Natural killer cell (primary cell): ENCODE measurements at regions not wholly inside any gene's neighbourhood (a gene's known extent, or its start where the extent isn't known, plus 50 kb on each side); places are given as distances from the start of the nearest gene placed in this dataset.

Experiments
- ATAC-seq, 3 donors: fragments of 150-1000 bp in 2 of 3; fragments of 200-7000 bp in 1 of 3; cut with Tn5 transposase; 1 replicate in 1 of 3; 2 replicates in 2 of 3; pipeline ENCODE4 v1.10.0; 2021; ENCODE audit warnings: mild to moderate bottlenecking in 2 of 3, moderate library complexity in 2 of 3
- DNase-seq, 2 donors: peaks; one replicate each; pipeline versions ENCODE4 v3.0.0 to v3.0.0-alpha.2; 2013 to 2021; ENCODE audit warnings: mixed read lengths in 1 of 2
- H3K27ac ChIP-seq: one replicate; pipeline ENCODE4 v1.5.1; 2013; ENCODE audit warnings: mild to moderate bottlenecking, low read length
- H3K27me3 ChIP-seq: one replicate; pipeline ENCODE4 v1.6.1; 2013; ENCODE audit warnings: low read length; ENCODE audit not compliant: control insufficient read depth, insufficient read depth
- H3K36me3 ChIP-seq: one replicate; pipeline ENCODE4 v1.6.1; 2013; ENCODE audit warnings: low read length; ENCODE audit not compliant: control insufficient read depth, insufficient read depth
- H3K4me1 ChIP-seq: one replicate; pipeline ENCODE4 v1.6.1; 2013; ENCODE audit warnings: low read length; ENCODE audit not compliant: control insufficient read depth, insufficient read depth
- H3K4me3 ChIP-seq: one replicate; pipeline ENCODE4 v1.5.1; 2013; ENCODE audit warnings: low read length
- H3K9me3 ChIP-seq: one replicate; pipeline ENCODE4 v1.6.1; 2013; ENCODE audit warnings: low read length; ENCODE audit not compliant: control insufficient read depth, insufficient read depth
- H3K27ac Mint-ChIP-seq, 2 donors: one replicate each; pipeline ENCODE4 v1.8.0; 2022; ENCODE audit warnings: mild to moderate bottlenecking in 2 of 2, mixed read lengths in 2 of 2, moderate library complexity in 1 of 2
- H3K27me3 Mint-ChIP-seq, 2 donors: one replicate each; pipeline ENCODE4 v1.8.0; 2022; ENCODE audit warnings: low read depth in 2 of 2, mixed read lengths in 2 of 2
- H3K36me3 Mint-ChIP-seq: one replicate; pipeline ENCODE4 v1.8.0; 2022; ENCODE audit warnings: mixed read lengths
- H3K4me1 Mint-ChIP-seq, 2 donors: one replicate each; pipeline ENCODE4 v1.8.0; 2022; ENCODE audit warnings: mixed read lengths in 2 of 2
- H3K4me3 Mint-ChIP-seq: one replicate; pipeline ENCODE4 v1.8.0; 2022; ENCODE audit warnings: mild to moderate bottlenecking, moderate library complexity, mixed read lengths
- H3K9me3 Mint-ChIP-seq, 2 donors: one replicate each; pipeline ENCODE4 v1.8.0; 2022; ENCODE audit warnings: mixed read lengths in 2 of 2
- WGBS: methylation state at CpG from one replicate; pipeline ENCODE4 v1.1.7; 2013; ENCODE audit warnings: missing lambda C conversion rate; ENCODE audit not compliant: insufficient coverage; 5-methylcytosine and 5-hydroxymethylcytosine counted together
- intact Hi-C: fragments of 100-400 bp; cut with micrococcal nuclease; formaldehyde crosslinking; loops from one replicate; pipeline ENCODE4 v1.14.2; 2022
- TF ChIP-seq, protein P1 (sequence below): fragments of 200-600 bp; IDR thresholded peaks from one replicate; pipeline ENCODE4 v1.8.0; 2022; ENCODE audit warnings: antibody characterized with exemption

DNA sequence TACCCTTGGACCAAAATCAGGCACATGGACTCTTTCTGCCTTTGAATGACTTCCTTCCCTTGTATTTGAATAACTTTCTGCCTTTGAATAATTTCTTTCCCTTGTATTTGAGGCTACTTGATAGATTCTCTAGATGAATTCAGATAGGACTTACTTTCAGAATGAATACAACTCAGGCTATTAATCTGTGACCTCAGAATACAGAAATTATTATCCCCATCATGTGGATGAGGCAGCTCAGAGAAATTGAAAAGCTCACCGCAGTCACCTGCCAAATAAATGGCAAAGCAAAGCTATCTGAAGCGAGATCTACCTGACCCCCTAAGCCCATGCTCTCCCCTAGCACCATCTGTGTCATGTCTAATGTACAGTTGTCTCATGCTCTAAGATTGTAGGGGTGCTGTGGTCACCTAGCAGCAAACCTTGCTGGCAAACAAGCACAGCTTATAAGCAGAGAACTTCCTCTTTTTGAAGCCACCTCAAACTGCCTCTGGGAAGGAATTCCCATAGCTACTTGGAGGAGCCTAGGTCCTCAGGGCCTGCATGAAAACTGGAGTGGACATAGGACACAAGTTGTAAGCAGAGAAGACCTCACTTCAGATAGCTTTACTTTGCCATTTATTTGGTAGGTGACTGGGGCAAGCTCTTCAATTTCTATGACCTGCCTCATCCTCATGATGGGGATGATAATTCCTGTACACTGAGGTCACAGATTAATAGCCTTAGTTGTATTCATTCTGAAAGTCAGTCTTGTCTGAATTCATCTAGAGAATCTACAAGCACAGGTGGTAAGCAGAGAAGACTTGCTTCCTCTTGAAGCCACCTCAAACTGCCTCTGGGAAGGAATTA lies 66.1 kb downstream of the FASLG start:
- peaks cover 6% of the 10 kb centered on the region for H3K9me3 ChIP-seq
- H3K27ac ChIP-seq = no peak overlapping the region
- Mint-ChIP-seq H3K27me3 (no peaks in the 10 kb centered on the region), H3K27ac (peak overlapping the region; percentile 7 to 11), H3K9me3 (peaks cover 0 to 2% of the 10 kb centered on the region in 2 donors), H3K4me3 (no peak overlapping the region), H3K36me3 (no peaks in the 10 kb centered on the region), H3K4me1 (peaks cover 23 to 28% of the 10 kb centered on the region in 2 donors)
- intact Hi-C loops = no loop called here
- 33% methylated on average over 2 of the region's 2 CpGs for WGBS
- peaks cover 16% of the 10 kb centered on the region for H3K4me1 ChIP-seq
- H3K36me3 ChIP-seq = no peaks in the 10 kb centered on the region
- TF ChIP-seq, protein P1, sequence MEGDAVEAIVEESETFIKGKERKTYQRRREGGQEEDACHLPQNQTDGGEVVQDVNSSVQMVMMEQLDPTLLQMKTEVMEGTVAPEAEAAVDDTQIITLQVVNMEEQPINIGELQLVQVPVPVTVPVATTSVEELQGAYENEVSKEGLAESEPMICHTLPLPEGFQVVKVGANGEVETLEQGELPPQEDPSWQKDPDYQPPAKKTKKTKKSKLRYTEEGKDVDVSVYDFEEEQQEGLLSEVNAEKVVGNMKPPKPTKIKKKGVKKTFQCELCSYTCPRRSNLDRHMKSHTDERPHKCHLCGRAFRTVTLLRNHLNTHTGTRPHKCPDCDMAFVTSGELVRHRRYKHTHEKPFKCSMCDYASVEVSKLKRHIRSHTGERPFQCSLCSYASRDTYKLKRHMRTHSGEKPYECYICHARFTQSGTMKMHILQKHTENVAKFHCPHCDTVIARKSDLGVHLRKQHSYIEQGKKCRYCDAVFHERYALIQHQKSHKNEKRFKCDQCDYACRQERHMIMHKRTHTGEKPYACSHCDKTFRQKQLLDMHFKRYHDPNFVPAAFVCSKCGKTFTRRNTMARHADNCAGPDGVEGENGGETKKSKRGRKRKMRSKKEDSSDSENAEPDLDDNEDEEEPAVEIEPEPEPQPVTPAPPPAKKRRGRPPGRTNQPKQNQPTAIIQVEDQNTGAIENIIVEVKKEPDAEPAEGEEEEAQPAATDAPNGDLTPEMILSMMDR = no peak
- H3K4me3 ChIP-seq = no peak overlapping the region
- DNase-seq (no peak), ATAC-seq (no peak)
- no peaks in the 10 kb centered on the region for H3K27me3 ChIP-seq

DNA sequence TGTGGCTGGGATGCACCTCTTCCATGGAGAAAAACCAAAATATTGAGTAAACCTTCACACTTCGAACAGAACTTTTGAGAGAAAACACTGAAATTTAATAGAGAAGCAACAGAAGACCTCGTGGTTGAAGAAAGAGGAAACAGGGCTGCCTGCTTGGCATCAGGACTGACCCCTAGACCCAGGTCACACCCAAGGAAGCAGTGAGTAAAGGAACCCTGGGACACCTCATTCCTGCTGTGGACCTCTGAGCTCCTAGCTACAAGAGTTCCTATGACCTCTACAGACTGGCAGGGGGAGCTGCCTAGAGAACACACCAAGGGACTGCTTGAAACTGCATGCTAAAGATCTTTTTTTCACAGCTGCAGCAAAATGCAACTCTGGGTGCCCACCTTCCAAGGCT lies 67.8 kb downstream of the FASLG start:
- Mint-ChIP-seq H3K4me1 (peaks cover 23 to 27% of the 10 kb centered on the region in 2 donors), H3K4me3 (no peak overlapping the region), H3K27me3 (peaks cover 0 to 9% of the 10 kb centered on the region in 2 donors), H3K27ac (no peak overlapping the region), H3K9me3 (peaks cover 0 to 2% of the 10 kb centered on the region in 2 donors), H3K36me3 (no peaks in the 10 kb centered on the region)
- H3K4me1 ChIP-seq = peaks cover 16% of the 10 kb centered on the region
- no peaks in the 10 kb centered on the region for H3K36me3 ChIP-seq
- intact Hi-C loops = no loop called here
- 39% methylated on average over 2 of the region's 2 CpGs for WGBS
- ATAC-seq (no peak), DNase-seq (no peak)
- no peak overlapping the region for H3K4me3 ChIP-seq
- TF ChIP-seq, protein P1 = no peak
- peaks cover 6% of the 10 kb centered on the region for H3K9me3 ChIP-seq
- no peak overlapping the region for H3K27ac ChIP-seq
- H3K27me3 ChIP-seq = no peaks in the 10 kb centered on the region

DNA sequence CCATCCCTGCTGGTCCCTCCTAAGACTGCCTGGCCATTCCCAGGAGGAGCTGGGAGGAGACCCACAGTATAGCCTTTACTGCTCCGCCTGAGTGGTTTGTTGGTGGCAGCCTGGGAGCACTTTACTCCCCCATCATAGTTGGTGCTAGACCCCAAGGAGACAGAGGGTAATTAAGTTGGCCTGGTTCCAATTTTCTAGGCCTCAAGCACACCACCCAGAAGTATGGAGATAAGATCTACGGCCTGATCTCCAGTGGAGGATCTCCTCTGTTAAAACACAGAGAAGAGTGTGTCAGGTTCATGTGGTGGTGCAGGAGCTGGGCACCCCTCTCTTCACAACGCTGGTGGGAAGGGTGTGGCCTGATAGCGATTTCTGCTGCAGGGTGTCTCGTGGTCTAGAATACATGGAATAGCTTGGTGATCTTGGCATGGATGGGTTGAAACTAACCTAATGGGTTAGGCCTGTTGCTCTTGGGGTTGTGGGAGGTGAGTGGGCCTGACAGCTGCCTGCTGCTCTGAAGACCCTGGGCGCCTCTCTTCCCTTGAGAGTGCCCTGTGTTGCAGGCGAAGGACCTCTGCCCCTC lies 68.5 kb downstream of the FASLG start:
- H3K4me3 Mint-ChIP-seq = no peak overlapping the region
- DNase-seq (no peak), ATAC-seq (no peak)
- H3K9me3 Mint-ChIP-seq = peaks cover 0 to 2% of the 10 kb centered on the region in 2 donors
- peaks cover 23 to 27% of the 10 kb centered on the region in 2 donors for H3K4me1 Mint-ChIP-seq
- H3K36me3 Mint-ChIP-seq = no peaks in the 10 kb centered on the region
- H3K4me1 ChIP-seq = peaks cover 16% of the 10 kb centered on the region
- no peaks in the 10 kb centered on the region for H3K27me3 ChIP-seq
- H3K27ac ChIP-seq = no peak overlapping the region
- H3K27me3 Mint-ChIP-seq = peaks cover 0 to 11% of the 10 kb centered on the region in 2 donors
- H3K36me3 ChIP-seq = no peaks in the 10 kb centered on the region
- no peak overlapping the region for H3K4me3 ChIP-seq
- H3K27ac Mint-ChIP-seq = no peak overlapping the region
- H3K9me3 ChIP-seq = peaks cover 6% of the 10 kb centered on the region
- intact Hi-C loops = no loop called here
- 94% methylated on average over 7 of the region's 7 CpGs for WGBS
- TF ChIP-seq, protein P1 = no peak
